T-cell (primary cell): ENCODE measurements at regions not wholly inside any gene's neighbourhood (a gene's known extent, or its start where the extent isn't known, plus 50 kb on each side); places are given as distances from the start of the nearest gene placed in this dataset.

Experiments
- ATAC-seq, 4 experiments: fragments of 200-7000 bp in 3 of 4; fragments of 150-1000 bp in 1 of 4; cut with Tn5 transposase; replicated peaks in 1 of 4; 1 replicate in 3 of 4; 2 replicates in 1 of 4; pipeline ENCODE4 v1.10.0; 2021; ENCODE audit warnings: moderate library complexity in 3 of 4, mild to moderate bottlenecking in 2 of 4, moderate number of reproducible peaks in 1 of 4
- CTCF ChIA-PET, 2 donors: fragments of 300-600 bp; sonication (Branson Sonifier 250); formaldehyde crosslinking; loops; one replicate each; lab custom pipeline; 2022; ENCODE audit warnings: antibody characterized with exemption in 2 of 2; lab: Charles Lee
- POLR2A ChIA-PET, 2 donors: fragments of 300-600 bp; sonication (Branson Sonifier 250); formaldehyde crosslinking; loops; one replicate each; lab custom pipeline; 2022; ENCODE audit warnings: antibody characterized with exemption in 2 of 2; lab: Charles Lee
- DNase-seq, 35 experiments: peaks; one replicate each; pipeline versions ENCODE4 v3.0.0 to v3.0.0-alpha.2; 2013 to 2023
- H3K27ac ChIP-seq: one replicate; pipeline ENCODE4 v1.5.1; 2013; ENCODE audit warnings: low read length
- H3K27me3 ChIP-seq, 2 experiments: replicated peaks in 1 of 2; 1 replicate in 1 of 2; 2 replicates in 1 of 2; pipeline versions ENCODE4 v1.6.1 to v1.7.0; 2013; ENCODE audit warnings: low read length in 1 of 2, mixed read lengths in 1 of 2; ENCODE audit not compliant: control insufficient read depth in 2 of 2, insufficient read depth in 2 of 2; ENCODE audit errors: extremely low read depth in 1 of 2
- H3K36me3 ChIP-seq, 2 donors: 1 replicate in 1 of 2; 2 replicates in 1 of 2; pipeline versions ENCODE4 v1.6.1 to v1.7.0; 2013; ENCODE audit warnings: low read length in 1 of 2; ENCODE audit not compliant: control insufficient read depth in 2 of 2, insufficient read depth in 1 of 2; ENCODE audit errors: extremely low read depth in 1 of 2
- H3K4me1 ChIP-seq, 2 experiments: 1 replicate in 1 of 2; 2 replicates in 1 of 2; pipeline versions ENCODE4 v1.6.1 to v1.7.0; 2013; ENCODE audit warnings: low read length in 2 of 2, mixed read lengths in 1 of 2; ENCODE audit not compliant: insufficient read depth in 2 of 2, control insufficient read depth in 1 of 2; ENCODE audit errors: extremely low read depth in 1 of 2
- H3K4me3 ChIP-seq, 2 donors: 1 replicate in 1 of 2; 2 replicates in 1 of 2; pipeline versions ENCODE4 v1.5.1 to v1.7.0; 2013; ENCODE audit warnings: mild to moderate bottlenecking in 2 of 2, low read length in 1 of 2, moderate library complexity in 1 of 2; ENCODE audit not compliant: control insufficient read depth in 1 of 2; ENCODE audit errors: extremely low read depth in 1 of 2
- H3K9me3 ChIP-seq: 2 replicates; pipeline ENCODE4 v1.7.0; 2013
- H3K27ac Mint-ChIP-seq, 2 donors: one replicate each; pipeline ENCODE4 v1.8.0; 2020 to 2021; ENCODE audit warnings: mild to moderate bottlenecking in 2 of 2, mixed read lengths in 2 of 2
- H3K27me3 Mint-ChIP-seq, 2 donors: one replicate each; pipeline ENCODE4 v1.8.0; 2021 to 2022; ENCODE audit warnings: mixed read lengths in 2 of 2
- H3K36me3 Mint-ChIP-seq: one replicate; pipeline ENCODE4 v1.8.0; 2021; ENCODE audit warnings: mixed read lengths
- H3K4me1 Mint-ChIP-seq, 3 donors: one replicate each; pipeline ENCODE4 v1.8.0; 2020 to 2022; ENCODE audit warnings: mixed read lengths in 3 of 3, mild to moderate bottlenecking in 1 of 3
- H3K4me3 Mint-ChIP-seq, 3 donors: one replicate each; pipeline ENCODE4 v1.8.0; 2020 to 2022; ENCODE audit warnings: mild to moderate bottlenecking in 3 of 3, mixed read lengths in 3 of 3, moderate library complexity in 3 of 3
- H3K9me3 Mint-ChIP-seq, 3 donors: one replicate each; pipeline ENCODE4 v1.8.0; 2020 to 2022; ENCODE audit warnings: mixed read lengths in 3 of 3
- WGBS: methylation state at CpG from one replicate; pipeline ENCODE4 v1.1.5; 2013; ENCODE audit warnings: missing lambda C conversion rate; ENCODE audit not compliant: insufficient coverage; 5-methylcytosine and 5-hydroxymethylcytosine counted together

- ATAC-seq (no peak), DNase-seq (no peak)
- ChIA-PET CTCF (no interaction called here), POLR2A (no interaction called here)
- Histone ChIP-seq H3K27me3 (peaks cover 0 to 6% of the 10 kb centered on the region in 2 experiments), H3K27ac (no peak overlapping the region), H3K4me3 (no peak overlapping the region), H3K4me1 (no peaks in the 10 kb centered on the region), H3K9me3 (no peaks in the 10 kb centered on the region), H3K36me3 (no peaks in the 10 kb centered on the region)
- Mint-ChIP-seq H3K36me3 (no peaks in the 10 kb centered on the region), H3K27ac (no peak overlapping the region), H3K4me1 (no peaks in the 10 kb centered on the region), H3K9me3 (no peaks in the 10 kb centered on the region), H3K27me3 (peaks cover 4 to 15% of the 10 kb centered on the region in 2 donors), H3K4me3 (no peak overlapping the region)
- WGBS, result no CpG with 5 or more reads among the region's 1 CpG
Observed at GRCh38 chr4:141849367-141849766, 213.0 kb downstream of the IL15 start.

- Mint-ChIP-seq H3K27ac (no peak overlapping the region), H3K4me1 (no peaks in the 10 kb centered on the region), H3K36me3 (no peaks in the 10 kb centered on the region)
Observed at GRCh38 chr4:141849778-141850177, 213.4 kb downstream of the IL15 start.

GRCh38 chr4:141851246-141851891 lies 215.0 kb downstream of the IL15 start:
- Histone ChIP-seq H3K9me3 (no peaks in the 10 kb centered on the region), H3K4me3 (no peak overlapping the region), H3K4me1 (no peaks in the 10 kb centered on the region), H3K36me3 (no peaks in the 10 kb centered on the region), H3K27me3 (peaks cover 0 to 6% of the 10 kb centered on the region in 2 experiments), H3K27ac (no peak overlapping the region)
- no peaks in the 10 kb centered on the region for H3K4me1 Mint-ChIP-seq
- H3K36me3 Mint-ChIP-seq, result no peaks in the 10 kb centered on the region
- ATAC-seq, result no peak
- peaks cover 0 to 14% (median 6%) of the 10 kb centered on the region in 3 donors for H3K9me3 Mint-ChIP-seq
- no peak for DNase-seq
- WGBS, result 10% methylated on average over 1 of the region's 2 CpGs
- POLR2A ChIA-PET, result no interaction called here
- peaks cover 4 to 15% of the 10 kb centered on the region in 2 donors for H3K27me3 Mint-ChIP-seq
- CTCF ChIA-PET, result interaction anchor here in 1 of 2 donors (0.5 to 0.6 kb wide), 2 partner anchors 235 to 1060 kb away, joined by 4 to 6 read pairs; no protein-coding TSS in a partner anchor
- no peak overlapping the region for H3K4me3 Mint-ChIP-seq
- H3K27ac Mint-ChIP-seq, result no peak overlapping the region

More at GRCh38 chr4:141849778-141850177, 213.4 kb downstream of the IL15 start:
- no peak for ATAC-seq
- H3K9me3 ChIP-seq, result no peaks in the 10 kb centered on the region
- CTCF ChIA-PET, result no interaction called here
- POLR2A ChIA-PET, result no interaction called here
- H3K27ac ChIP-seq, result no peak overlapping the region
- no CpG with 5 or more reads among the region's 1 CpG for WGBS
- H3K4me1 ChIP-seq, result no peaks in the 10 kb centered on the region
- Mint-ChIP-seq H3K9me3 (no peaks in the 10 kb centered on the region), H3K27me3 (peaks cover 4 to 15% of the 10 kb centered on the region in 2 donors), H3K4me3 (no peak overlapping the region)
- no peak overlapping the region for H3K4me3 ChIP-seq
- H3K27me3 ChIP-seq, result peaks cover 0 to 6% of the 10 kb centered on the region in 2 experiments
- no peaks in the 10 kb centered on the region for H3K36me3 ChIP-seq
- DNase-seq, result no peak

- CTCF ChIA-PET, result no interaction called here
- H3K4me1 ChIP-seq, result no peaks in the 10 kb centered on the region
- H3K27me3 ChIP-seq, result peaks cover 0 to 6% of the 10 kb centered on the region in 2 experiments
- no peak overlapping the region for H3K4me3 Mint-ChIP-seq
- no peaks in the 10 kb centered on the region for H3K9me3 ChIP-seq
- no peak for ATAC-seq
- H3K4me1 Mint-ChIP-seq, result no peaks in the 10 kb centered on the region
- no peak overlapping the region for H3K27ac ChIP-seq
- H3K36me3 ChIP-seq, result no peaks in the 10 kb centered on the region
- H3K27me3 Mint-ChIP-seq, result peaks cover 8 to 19% of the 10 kb centered on the region in 2 donors
- POLR2A ChIA-PET, result no interaction called here
- no peak overlapping the region for H3K27ac Mint-ChIP-seq
- peaks cover 0 to 15% (median 6%) of the 10 kb centered on the region in 3 donors for H3K9me3 Mint-ChIP-seq
- H3K36me3 Mint-ChIP-seq, result no peaks in the 10 kb centered on the region
- no peak for DNase-seq
- no peak overlapping the region for H3K4me3 ChIP-seq
- 84% methylated on average over 5 of the region's 12 CpGs for WGBS
Observed at GRCh38 chr4:141853091-141853764, 216.8 kb downstream of the IL15 start.

GRCh38 chr4:141858437-141858836 lies 222.1 kb downstream of the IL15 start:
- ChIA-PET CTCF (no interaction called here), POLR2A (no interaction called here)
- Histone ChIP-seq H3K27ac (no peak overlapping the region), H3K27me3 (no peaks in the 10 kb centered on the region), H3K4me1 (no peaks in the 10 kb centered on the region), H3K4me3 (no peak overlapping the region), H3K36me3 (no peaks in the 10 kb centered on the region), H3K9me3 (no peaks in the 10 kb centered on the region)
- Mint-ChIP-seq H3K27ac (no peak overlapping the region), H3K27me3 (peaks cover 8 to 10% of the 10 kb centered on the region in 2 donors), H3K9me3 (peaks cover 0 to 15% (median 6%) of the 10 kb centered on the region in 3 donors), H3K4me3 (no peak overlapping the region), H3K4me1 (no peaks in the 10 kb centered on the region), H3K36me3 (no peaks in the 10 kb centered on the region)
- whole genome bisulfite sequencing, result no CpG with 5 or more reads among the region's 1 CpG
- no peak for DNase-seq
- no peak for ATAC-seq

GRCh38 chr4:141860974-141861373 lies 224.6 kb downstream of the IL15 start:
- H3K36me3 Mint-ChIP-seq, result no peaks in the 10 kb centered on the region
- no peaks in the 10 kb centered on the region for H3K9me3 ChIP-seq
- WGBS, result no CpG with 5 or more reads among the region's 1 CpG
- H3K4me1 ChIP-seq, result no peaks in the 10 kb centered on the region
- no peaks in the 10 kb centered on the region for H3K27me3 ChIP-seq
- no peak overlapping the region for H3K4me3 ChIP-seq
- peak in 1 of 35 experiments; percentile 11 for DNase-seq
- peaks cover 0 to 5% (median 0%) of the 10 kb centered on the region in 3 donors for H3K9me3 Mint-ChIP-seq
- no peak overlapping the region for H3K27ac ChIP-seq
- ATAC-seq, result no peak
- ChIA-PET CTCF (no interaction called here), POLR2A (no interaction called here)
- H3K4me3 Mint-ChIP-seq, result no peak overlapping the region
- H3K27ac Mint-ChIP-seq, result no peak overlapping the region
- H3K27me3 Mint-ChIP-seq, result peaks cover 4% of the 10 kb centered on the region in 2 donors
- H3K4me1 Mint-ChIP-seq, result no peaks in the 10 kb centered on the region
- no peaks in the 10 kb centered on the region for H3K36me3 ChIP-seq
